ENCODE measurements at regions not wholly inside any gene's neighbourhood (a gene's known extent, or its start where the extent isn't known, plus 50 kb on each side); places are given as distances from the start of the nearest gene placed in this dataset.
"Not testable (repeated sequence)": the region's sequence is repeated elsewhere in the genome, so short reads cannot be mapped to it uniquely, and the experiment has no call there.

- in situ Hi-C loops (cut with HindIII; ENCODE audit: low sequenced_read_pairs): not testable (repeated sequence)
These were observed 82.8 kb upstream of the PCAT7 start for GRCh38 chr9:94472063-94472462.

GRCh38 chr9:94472806-94473360 lies 82.0 kb upstream of the PCAT7 start:
- in situ Hi-C loops (cut with HindIII; ENCODE audit: low sequenced_read_pairs): no loop called here

- in situ Hi-C loops (cut with HindIII; ENCODE audit: low sequenced_read_pairs): no loop called here
These were observed 75.8 kb upstream of the PCAT7 start for GRCh38 chr9:94478755-94479730.

- in situ Hi-C loops (cut with HindIII; ENCODE audit: low sequenced_read_pairs): no loop called here
These were observed 75.1 kb upstream of the PCAT7 start for GRCh38 chr9:94479757-94480156.

GRCh38 chr9:94480205-94480604 lies 74.7 kb upstream of the PCAT7 start:
- in situ Hi-C loops (cut with HindIII; ENCODE audit: low sequenced_read_pairs): no loop called here

- in situ Hi-C loops (cut with HindIII; ENCODE audit: low sequenced_read_pairs): no loop called here
These were observed 72.8 kb upstream of the PCAT7 start for GRCh38 chr9:94482110-94482509.

GRCh38 chr9:94490465-94490864 lies 64.4 kb upstream of the PCAT7 start:
- in situ Hi-C loops (cut with HindIII; ENCODE audit: low sequenced_read_pairs): no loop called here

GRCh38 chr9:94492125-94492524 lies 62.8 kb upstream of the PCAT7 start:
- in situ Hi-C loops (cut with HindIII; ENCODE audit: low sequenced_read_pairs): not testable (repeated sequence)

- in situ Hi-C loops (cut with HindIII; ENCODE audit: low sequenced_read_pairs): loop anchor here (5.0 kb wide), 1 partner anchor 38 kb away; no protein-coding TSS in a partner anchor
These were observed 56.0 kb upstream of the PCAT7 start for GRCh38 chr9:94498801-94499453.

- in situ Hi-C loops (cut with HindIII; ENCODE audit: low sequenced_read_pairs): no loop called here
These were observed 50.5 kb upstream of the PCAT7 start for GRCh38 chr9:94504358-94504757.

Measured in endothelial cell of hepatic sinusoid (primary cell).